ENCODE measurements at regions not wholly inside any gene's neighbourhood (a gene's known extent, or its start where the extent isn't known, plus 50 kb on each side); places are given as distances from the start of the nearest gene placed in this dataset.

GRCh38 chr6:147642458-147642857, 134.0 kb downstream of the SAMD5 start:
- RAD21 ChIA-PET (ENCODE audit: low non-redundant PET in 1 of 2, low total read pairs in 2 of 2, uncharacterized antibody in 2 of 2, unreplicated experiment in 2 of 2): no interaction called here
- H3K27me3 ChIP-seq (ENCODE audit: insufficient read depth, low read length): no peaks in the 10 kb centered on the region
- no peaks in the 10 kb centered on the region for H3K9me2 ChIP-seq (ENCODE audit: insufficient read depth)
- H3K4me2 ChIP-seq (ENCODE audit: low read length): no peak overlapping the region
- no peaks in the 10 kb centered on the region for H3K36me3 ChIP-seq (ENCODE audit: control insufficient read depth in 1 of 2, insufficient read depth in 2 of 2, low read length in 2 of 2)
- no peaks in the 10 kb centered on the region for H3K79me2 ChIP-seq (ENCODE audit: insufficient read depth, low read length)
- DNase-seq (ENCODE audit: low read depth, low spot score) (no peak), ATAC-seq (no peak)
- no peaks in the 10 kb centered on the region for H3K9me3 ChIP-seq (ENCODE audit: control insufficient read depth in 1 of 2, insufficient read depth in 1 of 2, low read depth in 1 of 2, low read length in 2 of 2)
- POLR2A ChIA-PET: no interaction called here
- H2AFZ ChIP-seq (ENCODE audit: low read depth, low read length, poor library complexity, severe bottlenecking): no peak overlapping the region
- no peaks in the 10 kb centered on the region for H3K4me1 ChIP-seq (ENCODE audit: control insufficient read depth in 1 of 2, insufficient read depth in 2 of 2, low read length in 2 of 2)
- no peak overlapping the region for H3K4me3 ChIP-seq (replicated peaks in 1 of 2; ENCODE audit: low read depth in 1 of 2, low read length in 2 of 2)
- TF ChIP-seq ZBTB33 (IDR thresholded peaks at IDR 0.05; ENCODE audit: extremely low read depth, insufficient replicate concordance, low read length) (no peak), EGR1 (IDR thresholded peaks at IDR 0.05; ENCODE audit: low read depth) (no peak), SP1 (IDR thresholded peaks at IDR 0.05; ENCODE audit: low read depth) (no peak), ELF1 (IDR thresholded peaks at IDR 0.05; ENCODE audit: borderline replicate concordance, low read depth) (no peak), ZFX (IDR thresholded peaks at IDR 0.05) (no peak), CTCF (IDR thresholded peaks at IDR 0.05 in 2 of 3, conservative IDR thresholded peaks at IDR 0.05 in 1 of 3; ENCODE audit: borderline replicate concordance in 1 of 3, insufficient read depth in 1 of 3, low read depth in 2 of 3, low read length in 2 of 3) (no peak), MAX (IDR thresholded peaks at IDR 0.05) (no peak), ATF3 (IDR thresholded peaks at IDR 0.05) (no peak), YY1 (IDR thresholded peaks at IDR 0.05; ENCODE audit: extremely low read depth, insufficient replicate concordance, low read depth, low read length) (no peak), SRF (IDR thresholded peaks at IDR 0.05; ENCODE audit: low read depth) (no peak), CBX3 (IDR thresholded peaks at IDR 0.05; ENCODE audit: low read depth) (no peak), JUND (IDR thresholded peaks at IDR 0.05) (no peak)
- intact Hi-C loops (cut with micrococcal nuclease): no loop called here
- BruUV-seq (replicated peaks): no TSS peak
- no peaks in the 10 kb centered on the region for H4K20me1 ChIP-seq (ENCODE audit: insufficient read depth)
- H3K27ac ChIP-seq (ENCODE audit: low read depth, low read length): no peak overlapping the region
- CTCF ChIA-PET: no interaction called here
- H3K9ac ChIP-seq (ENCODE audit: low read length): no peak overlapping the region
